Naive thymus-derived CD8-positive, alpha-beta T cell (primary cell): ENCODE measurements at regions not wholly inside any gene's neighbourhood (a gene's known extent, or its start where the extent isn't known, plus 50 kb on each side); places are given as distances from the start of the nearest gene placed in this dataset.
A peak's percentile ranks its signal among the peaks of the same experiment; 100 is the strongest.

ENCODE experiments used
- ATAC-seq, 2 donors: fragments of 150-1000 bp; cut with Tn5 transposase in 1 of 2; sonication (Bioruptor Pico), chemical (Tn5 transposase) in 1 of 2; 1 replicate in 1 of 2; 2 replicates in 1 of 2; pipeline ENCODE4 v1.10.0; 2021; ENCODE audit warnings: mild to moderate bottlenecking in 2 of 2, moderate library complexity in 2 of 2
- POLR2A ChIA-PET: fragments of 350-600 bp; sonication (Branson Sonifier 250); formaldehyde crosslinking; loops from one replicate; lab custom pipeline; 2021; ENCODE audit warnings: antibody characterized with exemption; lab: Charles Lee
- DNase-seq, 10 donors: peaks; one replicate each; pipeline versions ENCODE4 v3.0.0 to v3.0.0-alpha.2; 2020 to 2022
- H3K27ac Mint-ChIP-seq, 10 donors: one replicate each; pipeline ENCODE4 v1.8.0; 2020 to 2022; ENCODE audit warnings: mild to moderate bottlenecking in 10 of 10, mixed read lengths in 10 of 10, moderate library complexity in 4 of 10, inconsistent platforms in 1 of 10
- H3K27me3 Mint-ChIP-seq, 5 donors: one replicate each; pipeline ENCODE4 v1.8.0; 2021 to 2022; ENCODE audit warnings: mixed read lengths in 5 of 5
- H3K36me3 Mint-ChIP-seq, 3 donors: one replicate each; pipeline ENCODE4 v1.8.0; 2020 to 2022; ENCODE audit warnings: mixed read lengths in 3 of 3, mild to moderate bottlenecking in 2 of 3, inconsistent platforms in 1 of 3
- H3K4me1 Mint-ChIP-seq, 4 donors: one replicate each; pipeline ENCODE4 v1.8.0; 2021 to 2022; ENCODE audit warnings: mixed read lengths in 4 of 4
- H3K4me3 Mint-ChIP-seq, 10 donors: one replicate each; pipeline ENCODE4 v1.8.0; 2020 to 2022; ENCODE audit warnings: mild to moderate bottlenecking in 10 of 10, mixed read lengths in 10 of 10, moderate library complexity in 6 of 10, inconsistent platforms in 1 of 10
- H3K9me3 Mint-ChIP-seq, 9 donors: one replicate each; pipeline ENCODE4 v1.8.0; 2020 to 2022; ENCODE audit warnings: mixed read lengths in 9 of 9, mild to moderate bottlenecking in 3 of 9, inconsistent platforms in 1 of 9, moderate library complexity in 1 of 9

DNA sequence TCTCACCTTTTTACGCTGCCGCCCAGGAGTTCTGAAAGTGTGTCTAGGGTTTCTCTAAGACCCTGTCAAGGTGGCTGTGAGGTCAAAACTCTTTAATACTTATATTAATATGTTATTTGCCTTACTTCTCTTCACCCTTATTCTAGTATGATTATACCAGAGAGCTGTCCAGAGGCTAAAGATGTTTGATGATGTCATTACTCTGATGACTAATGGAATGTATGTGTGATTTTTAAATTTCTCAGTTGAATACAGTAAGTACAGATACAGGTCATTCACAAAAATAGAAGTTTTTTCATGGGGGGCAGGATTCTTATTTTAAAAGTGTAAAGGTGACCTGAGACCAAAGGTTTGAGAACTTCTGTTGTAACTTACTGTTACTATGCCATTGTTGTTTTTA, 150.6 kb upstream of the FOXP2 start:
- H3K4me1 Mint-ChIP-seq = no peaks in the 10 kb centered on the region
- H3K27ac Mint-ChIP-seq = no peak overlapping the region
- ATAC-seq = no peak
- POLR2A ChIA-PET = no interaction called here
- no peak overlapping the region for H3K4me3 Mint-ChIP-seq
- DNase-seq = no peak
- no peaks in the 10 kb centered on the region for H3K36me3 Mint-ChIP-seq
- peaks cover 0 to 10% (median 4%) of the 10 kb centered on the region in 9 donors for H3K9me3 Mint-ChIP-seq
- no peaks in the 10 kb centered on the region for H3K27me3 Mint-ChIP-seq

- Mint-ChIP-seq H3K36me3 (no peaks in the 10 kb centered on the region), H3K4me3 (no peak overlapping the region), H3K9me3 (peaks cover 0 to 10% (median 4%) of the 10 kb centered on the region in 9 donors), H3K27me3 (no peaks in the 10 kb centered on the region), H3K27ac (no peak overlapping the region), H3K4me1 (no peaks in the 10 kb centered on the region)
- DNase-seq = no peak
- no peak for ATAC-seq
- POLR2A ChIA-PET = no interaction called here
These were observed 151.4 kb upstream of the FOXP2 start for GRCh38 chr7:114263219-114263618.

GRCh38 chr7:114255404-114255841, 159.2 kb upstream of the FOXP2 start:
- Mint-ChIP-seq H3K27me3 (no peaks in the 10 kb centered on the region), H3K4me1 (no peaks in the 10 kb centered on the region)
- POLR2A ChIA-PET = no interaction called here

GRCh38 chr7:114243646-114244045, 171.0 kb upstream of the FOXP2 start:
- Mint-ChIP-seq H3K27ac (no peak overlapping the region), H3K36me3 (no peaks in the 10 kb centered on the region), H3K9me3 (peaks cover 0 to 15% (median 0%) of the 10 kb centered on the region in 9 donors), H3K4me3 (no peak overlapping the region), H3K27me3 (no peaks in the 10 kb centered on the region), H3K4me1 (no peaks in the 10 kb centered on the region)
- POLR2A ChIA-PET = no interaction called here
- DNase-seq (no peak), ATAC-seq (no peak)

More at GRCh38 chr7:114255404-114255841, 159.2 kb upstream of the FOXP2 start:
- Mint-ChIP-seq H3K27ac (no peak overlapping the region), H3K9me3 (peaks cover 0 to 14% (median 6%) of the 10 kb centered on the region in 9 donors), H3K4me3 (no peak overlapping the region), H3K36me3 (no peaks in the 10 kb centered on the region)
- ATAC-seq = no peak
- DNase-seq = no peak

DNA sequence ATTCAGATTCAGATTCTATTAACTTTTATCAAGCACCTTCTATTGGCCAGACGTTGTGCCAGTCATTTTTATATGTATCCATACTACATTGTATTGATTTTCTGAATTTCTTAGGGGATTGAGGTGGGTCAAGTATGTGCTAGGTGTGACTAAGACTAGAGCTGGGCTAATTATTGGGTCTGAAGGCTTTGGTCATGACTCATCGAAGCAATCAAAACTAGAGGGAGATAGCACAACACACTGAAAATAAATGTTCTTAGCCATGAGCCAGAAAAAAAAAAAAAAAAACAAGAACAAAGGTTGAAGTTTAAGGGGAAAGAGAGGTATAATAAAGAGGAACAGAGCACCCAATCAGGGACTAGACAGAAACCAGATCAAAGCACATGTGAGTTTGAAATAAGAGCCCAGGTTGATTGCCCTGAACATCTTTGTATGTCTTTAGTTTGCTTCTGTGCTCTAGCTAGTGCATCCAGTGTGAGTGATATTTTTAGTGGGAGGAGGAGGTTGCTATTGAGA, 171.6 kb upstream of the FOXP2 start:
- Mint-ChIP-seq H3K4me1 (no peaks in the 10 kb centered on the region), H3K27ac (no peak overlapping the region), H3K4me3 (peak overlapping the region in 1 of 10 donors; percentile 24), H3K9me3 (peaks cover 0 to 14% (median 0%) of the 10 kb centered on the region in 9 donors), H3K36me3 (no peaks in the 10 kb centered on the region), H3K27me3 (peaks cover 0 to 2% (median 0%) of the 10 kb centered on the region in 5 donors)
- no peak for ATAC-seq
- POLR2A ChIA-PET = no interaction called here
- DNase-seq = no peak

GRCh38 chr7:114229246-114229645, 185.4 kb upstream of the FOXP2 start:
- Mint-ChIP-seq H3K27me3 (peaks cover 0 to 2% (median 0%) of the 10 kb centered on the region in 5 donors), H3K9me3 (peaks cover 0 to 3% (median 0%) of the 10 kb centered on the region in 9 donors), H3K4me3 (no peak overlapping the region), H3K36me3 (no peaks in the 10 kb centered on the region), H3K4me1 (no peaks in the 10 kb centered on the region), H3K27ac (no peak overlapping the region)
- POLR2A ChIA-PET = no interaction called here
- ATAC-seq (no peak), DNase-seq (no peak)

DNA sequence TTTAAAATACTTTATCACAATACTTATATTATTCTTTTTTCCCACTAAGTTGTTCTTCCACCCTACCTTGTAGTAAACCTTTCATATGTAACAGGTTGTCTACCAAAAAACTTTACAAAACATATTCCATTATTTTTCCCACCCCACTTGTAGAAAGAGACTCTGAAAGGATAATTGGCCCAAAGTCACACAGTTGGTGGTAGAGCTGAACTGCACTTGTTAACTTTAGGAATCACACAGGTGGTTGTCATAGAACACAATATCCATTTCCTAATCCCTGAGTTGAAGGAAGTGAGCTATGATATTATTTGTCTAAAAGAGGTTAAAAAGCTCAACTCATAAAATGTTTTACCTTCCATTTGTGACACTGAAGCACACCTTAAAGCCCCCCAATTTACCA, 188.8 kb upstream of the FOXP2 start:
- H3K27ac Mint-ChIP-seq = no peak overlapping the region
- no peaks in the 10 kb centered on the region for H3K4me1 Mint-ChIP-seq
- H3K36me3 Mint-ChIP-seq = no peaks in the 10 kb centered on the region
- DNase-seq (no peak), ATAC-seq (no peak)
- no peak overlapping the region for H3K4me3 Mint-ChIP-seq
- POLR2A ChIA-PET = no interaction called here
- peaks cover 0 to 4% (median 0%) of the 10 kb centered on the region in 9 donors for H3K9me3 Mint-ChIP-seq
- peaks cover 0 to 2% (median 0%) of the 10 kb centered on the region in 5 donors for H3K27me3 Mint-ChIP-seq

DNA sequence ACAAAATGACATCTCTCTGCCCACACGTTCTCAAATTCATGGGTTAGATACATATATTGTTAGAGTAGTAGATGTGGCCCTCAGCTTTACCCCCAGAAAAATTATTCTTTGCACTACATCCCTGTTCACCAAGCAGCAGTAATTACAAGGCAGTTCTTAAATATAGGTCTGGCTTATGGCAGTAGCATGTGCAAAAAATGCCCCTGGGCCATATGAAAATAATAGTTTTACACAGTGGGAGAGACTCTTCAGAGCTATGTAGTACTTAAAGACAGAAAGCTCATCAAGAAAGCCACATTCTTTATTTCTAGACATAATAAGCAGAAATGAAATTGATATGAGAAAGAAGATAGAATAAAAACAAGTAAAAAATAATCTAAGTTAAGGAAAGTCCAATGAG, 196.3 kb upstream of the FOXP2 start:
- peaks cover 0 to 1% (median 0%) of the 10 kb centered on the region in 5 donors for H3K27me3 Mint-ChIP-seq
- H3K4me3 Mint-ChIP-seq = no peak overlapping the region
- H3K4me1 Mint-ChIP-seq = no peaks in the 10 kb centered on the region
- ATAC-seq = no peak
- H3K36me3 Mint-ChIP-seq = no peaks in the 10 kb centered on the region
- H3K9me3 Mint-ChIP-seq = peaks cover 0 to 2% (median 0%) of the 10 kb centered on the region in 9 donors
- H3K27ac Mint-ChIP-seq = no peak overlapping the region
- no peak for DNase-seq
- POLR2A ChIA-PET = no interaction called here

GRCh38 chr7:114217026-114217806, 197.4 kb upstream of the FOXP2 start:
- H3K27me3 Mint-ChIP-seq = peaks cover 0 to 1% (median 0%) of the 10 kb centered on the region in 5 donors
- no peak overlapping the region for H3K27ac Mint-ChIP-seq
- H3K4me1 Mint-ChIP-seq = no peaks in the 10 kb centered on the region
- no peak overlapping the region for H3K4me3 Mint-ChIP-seq
- no peak for DNase-seq
- ATAC-seq = no peak
- peaks cover 0 to 2% (median 0%) of the 10 kb centered on the region in 9 donors for H3K9me3 Mint-ChIP-seq
- POLR2A ChIA-PET = no interaction called here
- no peaks in the 10 kb centered on the region for H3K36me3 Mint-ChIP-seq

DNA sequence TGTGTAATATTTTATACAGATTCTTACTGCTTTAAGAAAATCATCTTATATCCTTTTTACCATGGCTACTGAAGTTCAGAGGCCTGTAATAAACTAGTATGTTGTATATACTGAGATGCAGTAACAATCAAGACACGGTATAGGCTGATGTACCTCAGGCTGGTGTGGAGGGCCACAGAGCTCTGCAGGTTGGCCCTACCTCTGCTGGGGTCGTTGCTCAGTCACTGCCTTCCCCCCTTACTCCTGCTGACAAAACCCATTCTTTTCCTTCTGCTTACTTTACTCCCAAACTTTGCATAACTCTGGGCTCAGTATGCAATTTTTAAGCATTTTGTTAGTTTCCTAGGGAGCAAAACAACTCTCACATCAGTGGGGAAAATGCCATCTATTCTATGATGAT, 200.1 kb upstream of the FOXP2 start:
- no peaks in the 10 kb centered on the region for H3K36me3 Mint-ChIP-seq
- H3K4me3 Mint-ChIP-seq = no peak overlapping the region
- ATAC-seq (no peak), DNase-seq (no peak)
- POLR2A ChIA-PET = no interaction called here
- peaks cover 0 to 1% (median 0%) of the 10 kb centered on the region in 5 donors for H3K27me3 Mint-ChIP-seq
- H3K27ac Mint-ChIP-seq = no peak overlapping the region
- no peaks in the 10 kb centered on the region for H3K4me1 Mint-ChIP-seq
- H3K9me3 Mint-ChIP-seq = peaks cover 0 to 9% (median 0%) of the 10 kb centered on the region in 9 donors

DNA sequence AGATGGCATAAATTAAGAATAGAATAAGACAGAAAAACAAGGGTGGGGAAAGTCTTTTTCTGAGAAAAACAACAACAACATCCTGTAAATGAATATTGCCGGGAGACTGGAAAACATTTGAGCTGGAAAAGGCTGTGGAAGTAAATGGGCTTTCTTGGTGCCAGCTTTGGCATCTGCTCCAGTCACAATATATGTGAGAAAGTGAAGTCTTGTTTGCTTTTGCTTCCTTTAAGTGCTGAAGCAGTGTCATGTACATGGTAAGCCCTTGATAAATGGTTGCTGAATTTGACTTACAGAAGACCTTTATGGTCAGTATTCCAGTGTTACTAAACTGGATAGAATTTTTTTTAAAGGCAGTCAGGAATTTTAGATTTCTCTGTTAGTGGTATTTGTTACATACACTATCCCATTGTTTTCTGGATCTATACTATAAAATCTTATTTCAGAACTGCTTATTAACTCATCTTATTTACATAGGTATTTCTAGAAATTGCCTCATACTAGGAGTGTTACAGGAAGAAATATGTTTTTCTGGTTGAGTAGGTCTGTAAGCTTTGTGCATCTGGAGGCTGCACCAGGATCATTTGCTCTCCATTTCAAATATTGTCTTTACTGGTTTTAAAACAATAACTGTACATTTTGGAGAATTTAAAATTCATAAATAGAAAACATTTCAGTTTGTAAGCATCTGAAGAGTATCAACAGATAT, 201.7 kb upstream of the FOXP2 start:
- DNase-seq (no peak), ATAC-seq (no peak)
- Mint-ChIP-seq H3K4me3 (no peak overlapping the region), H3K4me1 (no peaks in the 10 kb centered on the region), H3K36me3 (peaks cover 0 to 6% (median 0%) of the 10 kb centered on the region in 3 donors), H3K27me3 (peaks cover 0 to 1% (median 0%) of the 10 kb centered on the region in 5 donors), H3K9me3 (peaks cover 0 to 21% (median 2%) of the 10 kb centered on the region in 9 donors), H3K27ac (no peak overlapping the region)
- POLR2A ChIA-PET = no interaction called here

GRCh38 chr7:114209968-114210367, 204.6 kb upstream of the FOXP2 start:
- peaks cover 0 to 6% (median 0%) of the 10 kb centered on the region in 3 donors for H3K36me3 Mint-ChIP-seq
- ATAC-seq (no peak), DNase-seq (no peak)
- no peak overlapping the region for H3K4me3 Mint-ChIP-seq
- peaks cover 0 to 21% (median 3%) of the 10 kb centered on the region in 9 donors for H3K9me3 Mint-ChIP-seq
- H3K27ac Mint-ChIP-seq = no peak overlapping the region
- H3K27me3 Mint-ChIP-seq = no peaks in the 10 kb centered on the region
- H3K4me1 Mint-ChIP-seq = no peaks in the 10 kb centered on the region
- POLR2A ChIA-PET = no interaction called here

DNA sequence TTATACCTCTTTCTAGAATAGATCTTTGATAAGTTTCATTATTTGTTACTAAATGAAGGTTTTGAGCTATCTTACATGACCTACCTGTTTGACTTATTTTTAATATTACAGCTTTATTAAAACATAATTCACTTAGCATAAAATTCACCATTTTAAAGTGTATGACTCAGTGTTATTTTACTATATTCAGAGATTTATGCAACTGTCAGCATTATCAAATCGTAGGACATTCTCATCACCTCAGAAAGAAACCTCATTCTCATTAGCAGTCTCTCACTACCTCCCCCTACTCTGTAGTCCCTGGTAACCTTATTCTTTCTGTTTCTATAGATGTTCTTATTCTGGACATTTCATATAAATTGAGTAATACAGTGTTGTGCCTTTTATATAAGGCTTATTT, 207.9 kb upstream of the FOXP2 start:
- ATAC-seq = no peak
- Mint-ChIP-seq H3K4me1 (no peaks in the 10 kb centered on the region), H3K9me3 (peaks cover 0 to 21% (median 3%) of the 10 kb centered on the region in 9 donors), H3K27ac (no peak overlapping the region), H3K27me3 (no peaks in the 10 kb centered on the region), H3K4me3 (no peak overlapping the region), H3K36me3 (peaks cover 0 to 6% (median 0%) of the 10 kb centered on the region in 3 donors)
- POLR2A ChIA-PET = no interaction called here
- no peak for DNase-seq
